HG03575 (cell line): ENCODE measurements at regions not wholly inside any gene's neighbourhood (a gene's known extent, or its start where the extent isn't known, plus 50 kb on each side); places are given as distances from the start of the nearest gene placed in this dataset.
"Not testable (repeated sequence)": the region's sequence is repeated elsewhere in the genome, so short reads cannot be mapped to it uniquely, and the experiment has no call there.

Source experiments
- ATAC-seq: cut with Tn5 transposase; IDR thresholded peaks from one replicate; pipeline ENCODE4 v1.9.1; 2021; ENCODE audit not compliant: unreplicated experiment, insufficient number of reproducible peaks, low FRiP score; ENCODE audit errors: extremely low read depth

DNA sequence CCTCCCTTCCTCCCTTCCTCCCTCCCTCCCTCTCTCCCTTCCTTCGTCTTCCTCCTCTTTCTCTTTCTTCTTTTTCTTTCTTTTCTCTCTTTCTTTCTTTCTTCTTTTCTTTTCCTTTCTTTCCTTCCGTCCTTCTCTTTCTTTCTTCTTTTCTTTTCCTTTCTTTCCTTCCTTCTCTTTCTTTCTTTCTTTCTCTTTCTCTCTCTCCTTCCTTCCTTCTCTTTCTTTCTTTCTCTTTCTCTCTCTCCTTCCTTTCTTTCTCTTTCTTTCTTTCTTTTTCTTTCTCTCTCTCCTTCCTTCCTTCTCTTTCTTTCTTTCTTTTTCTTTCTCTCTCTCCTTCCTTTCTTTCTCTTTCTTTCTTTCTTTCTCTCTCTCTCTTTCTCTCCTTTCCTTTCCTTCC is 84.4 kb upstream of the SLC24A2 start:
- not testable (repeated sequence) for ATAC-seq

- no peak for ATAC-seq
Measured at GRCh38 chr9:19870988-19871387, 82.2 kb upstream of the SLC24A2 start.

- no peak for ATAC-seq
Measured at GRCh38 chr9:19840953-19841352, 52.1 kb upstream of the SLC24A2 start.
